Transverse colon (tissue), 4 donors: ENCODE measurements at regions not wholly inside any gene's neighbourhood (a gene's known extent, or its start where the extent isn't known, plus 50 kb on each side); places are given as distances from the start of the nearest gene placed in this dataset.

Experiments
- EP300 ChIP-seq: sonication (generic); formaldehyde crosslinking; IDR thresholded peaks from one replicate; pipeline ENCODE4 v1.6.1; 2017; ENCODE audit warnings: antibody characterized with exemption, low read depth
- POLR2A ChIP-seq: fragments of 450-650 bp; IDR thresholded peaks from one replicate; pipeline ENCODE4 v1.6.1; 2016; ENCODE audit warnings: antibody characterized with exemption, mild to moderate bottlenecking, moderate library complexity
- POLR2AphosphoS5 ChIP-seq, 3 donors: sonication (generic); formaldehyde crosslinking; IDR thresholded peaks; one replicate each; pipeline ENCODE4 v1.6.1; 2016; ENCODE audit warnings: antibody characterized with exemption in 3 of 3
- TF ChIP-seq, protein P1 (sequence below), 5 experiments: fragments of 200-600 bp in 3 of 5; fragments of 450-650 bp in 2 of 5; sonication (generic) in 3 of 5; IDR thresholded peaks; 1 replicate in 2 of 5; 2 replicates in 3 of 5; pipeline ENCODE4 v1.5.1; 2016 to 2017; ENCODE audit warnings: antibody characterized with exemption in 5 of 5, inconsistent platforms in 3 of 5, mild to moderate bottlenecking in 2 of 5, moderate library complexity in 1 of 5

DNA sequence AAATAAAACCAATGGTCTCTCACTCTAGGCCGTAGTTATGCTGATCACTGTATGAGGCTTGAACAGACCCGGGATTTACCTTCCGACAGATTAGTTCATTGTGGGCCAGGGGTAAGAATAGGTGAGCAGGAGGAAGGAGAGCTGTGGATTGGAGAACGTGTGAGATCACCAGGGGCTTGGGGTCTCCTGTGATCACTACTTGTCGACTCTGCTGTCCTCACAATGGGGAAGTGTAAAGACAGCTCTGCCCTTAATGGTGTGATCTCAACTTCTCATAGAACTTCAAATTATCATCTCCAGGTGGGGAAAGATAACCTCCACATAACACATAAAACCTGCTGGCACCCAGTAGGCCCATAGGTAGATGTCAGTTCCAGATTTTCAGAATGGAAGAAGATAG is 56.2 kb upstream of the RPS6KA3 start:
- TF ChIP-seq, protein P1, sequence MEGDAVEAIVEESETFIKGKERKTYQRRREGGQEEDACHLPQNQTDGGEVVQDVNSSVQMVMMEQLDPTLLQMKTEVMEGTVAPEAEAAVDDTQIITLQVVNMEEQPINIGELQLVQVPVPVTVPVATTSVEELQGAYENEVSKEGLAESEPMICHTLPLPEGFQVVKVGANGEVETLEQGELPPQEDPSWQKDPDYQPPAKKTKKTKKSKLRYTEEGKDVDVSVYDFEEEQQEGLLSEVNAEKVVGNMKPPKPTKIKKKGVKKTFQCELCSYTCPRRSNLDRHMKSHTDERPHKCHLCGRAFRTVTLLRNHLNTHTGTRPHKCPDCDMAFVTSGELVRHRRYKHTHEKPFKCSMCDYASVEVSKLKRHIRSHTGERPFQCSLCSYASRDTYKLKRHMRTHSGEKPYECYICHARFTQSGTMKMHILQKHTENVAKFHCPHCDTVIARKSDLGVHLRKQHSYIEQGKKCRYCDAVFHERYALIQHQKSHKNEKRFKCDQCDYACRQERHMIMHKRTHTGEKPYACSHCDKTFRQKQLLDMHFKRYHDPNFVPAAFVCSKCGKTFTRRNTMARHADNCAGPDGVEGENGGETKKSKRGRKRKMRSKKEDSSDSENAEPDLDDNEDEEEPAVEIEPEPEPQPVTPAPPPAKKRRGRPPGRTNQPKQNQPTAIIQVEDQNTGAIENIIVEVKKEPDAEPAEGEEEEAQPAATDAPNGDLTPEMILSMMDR (IDR thresholded peaks at IDR 0.05), result no peak
- TF ChIP-seq EP300, result no peak
- no peak for TF ChIP-seq POLR2A
- TF ChIP-seq POLR2AphosphoS5 (IDR thresholded peaks at IDR 0.05), result no peak
